Small intestine (tissue), 7 donors: ENCODE measurements at regions not wholly inside any gene's neighbourhood (a gene's known extent, or its start where the extent isn't known, plus 50 kb on each side); places are given as distances from the start of the nearest gene placed in this dataset.

Experiments
- DNase-seq, 2 donors: peaks; one replicate each; pipeline versions ENCODE4 v3.0.0 to v3.0.0-alpha.2; 2013
- FAIRE-seq: peaks from 2 replicates; lab custom pipeline; 2012; peaks lifted over from hg19 to GRCh38; lab: Jason Lieb, UNC
- H3K27ac ChIP-seq, 3 donors: one replicate each; pipeline ENCODE4 v1.5.1; 2013; ENCODE audit warnings: low read length in 2 of 3, mild to moderate bottlenecking in 2 of 3, control low read depth in 1 of 3, inconsistent platforms in 1 of 3, low read depth in 1 of 3, moderate library complexity in 1 of 3
- H3K27me3 ChIP-seq, 3 donors: one replicate each; pipeline ENCODE4 v1.6.1; 2013; ENCODE audit warnings: low read length in 3 of 3, inconsistent platforms in 1 of 3; ENCODE audit not compliant: control insufficient read depth in 3 of 3, insufficient read depth in 3 of 3
- H3K36me3 ChIP-seq, 3 donors: one replicate each; pipeline ENCODE4 v1.6.1; 2013; ENCODE audit warnings: low read length in 3 of 3, inconsistent platforms in 1 of 3, low read depth in 1 of 3, mild to moderate bottlenecking in 1 of 3, moderate library complexity in 1 of 3; ENCODE audit not compliant: control insufficient read depth in 3 of 3, insufficient read depth in 2 of 3
- H3K4me1 ChIP-seq, 3 donors: one replicate each; pipeline ENCODE4 v1.6.1; 2013; ENCODE audit warnings: low read length in 2 of 3, inconsistent platforms in 1 of 3, low read depth in 1 of 3, mild to moderate bottlenecking in 1 of 3, moderate library complexity in 1 of 3; ENCODE audit not compliant: control insufficient read depth in 3 of 3, insufficient read depth in 2 of 3
- H3K4me3 ChIP-seq, 3 donors: one replicate each; pipeline ENCODE4 v1.5.1; 2013; ENCODE audit warnings: low read length in 3 of 3, control low read depth in 1 of 3, inconsistent platforms in 1 of 3, low read depth in 1 of 3, mild to moderate bottlenecking in 1 of 3, moderate library complexity in 1 of 3
- H3K9me3 ChIP-seq, 2 donors: one replicate each; pipeline ENCODE4 v1.6.1; 2013; ENCODE audit warnings: low read depth in 1 of 2, low read length in 1 of 2; ENCODE audit not compliant: control insufficient read depth in 2 of 2, insufficient read depth in 1 of 2
- WGBS, 3 donors: extraction: QIAGEN DNeasy Blood & Tissue Kit; methylation state at CpG; one replicate each; pipeline ENCODE4 v1.1.7; 2013; 5-methylcytosine and 5-hydroxymethylcytosine counted together
- donor health status: healthy with polysubstance abuse.
- donor health status: control.
- donor health status: control.
- donor health status: Bipolar disorder and iron deficiency.
- donor health status: healthy.

- H3K4me3 ChIP-seq = no peak overlapping the region
- DNase-seq (no peak), FAIRE-seq (no peak)
- H3K27me3 ChIP-seq = no peaks in the 10 kb centered on the region
- no peak overlapping the region for H3K27ac ChIP-seq
- 88 to 91% (median 88%) methylated on average over 7 of the region's 7 CpGs for WGBS, 3 donors
- H3K4me1 ChIP-seq = no peaks in the 10 kb centered on the region
- H3K36me3 ChIP-seq = no peaks in the 10 kb centered on the region
- H3K9me3 ChIP-seq = no peaks in the 10 kb centered on the region
These were observed 689.1 kb upstream of the POU3F3 start for GRCh38 chr2:104164721-104165252.

GRCh38 chr2:104177179-104177578 is 676.7 kb upstream of the POU3F3 start:
- no peak overlapping the region for H3K27ac ChIP-seq
- H3K36me3 ChIP-seq = no peaks in the 10 kb centered on the region
- H3K4me1 ChIP-seq = no peaks in the 10 kb centered on the region
- H3K4me3 ChIP-seq = no peak overlapping the region
- H3K27me3 ChIP-seq = no peaks in the 10 kb centered on the region
- DNase-seq (no peak), FAIRE-seq (no peak)
- 23 to 61% (median 38%) methylated on average over 1 of the region's 1 CpG for WGBS, 3 donors
- H3K9me3 ChIP-seq = peaks cover 0 to 13% of the 10 kb centered on the region in 2 donors

- Histone ChIP-seq H3K4me3 (no peak overlapping the region), H3K27ac (no peak overlapping the region), H3K9me3 (peaks cover 0 to 13% of the 10 kb centered on the region in 2 donors), H3K4me1 (no peaks in the 10 kb centered on the region), H3K27me3 (no peaks in the 10 kb centered on the region), H3K36me3 (no peaks in the 10 kb centered on the region)
- 94% methylated on average over 1 of the region's 1 CpG for WGBS, 3 donors
- DNase-seq (no peak), FAIRE-seq (no peak)
These were observed 674.3 kb upstream of the POU3F3 start for GRCh38 chr2:104179644-104180043.

DNA sequence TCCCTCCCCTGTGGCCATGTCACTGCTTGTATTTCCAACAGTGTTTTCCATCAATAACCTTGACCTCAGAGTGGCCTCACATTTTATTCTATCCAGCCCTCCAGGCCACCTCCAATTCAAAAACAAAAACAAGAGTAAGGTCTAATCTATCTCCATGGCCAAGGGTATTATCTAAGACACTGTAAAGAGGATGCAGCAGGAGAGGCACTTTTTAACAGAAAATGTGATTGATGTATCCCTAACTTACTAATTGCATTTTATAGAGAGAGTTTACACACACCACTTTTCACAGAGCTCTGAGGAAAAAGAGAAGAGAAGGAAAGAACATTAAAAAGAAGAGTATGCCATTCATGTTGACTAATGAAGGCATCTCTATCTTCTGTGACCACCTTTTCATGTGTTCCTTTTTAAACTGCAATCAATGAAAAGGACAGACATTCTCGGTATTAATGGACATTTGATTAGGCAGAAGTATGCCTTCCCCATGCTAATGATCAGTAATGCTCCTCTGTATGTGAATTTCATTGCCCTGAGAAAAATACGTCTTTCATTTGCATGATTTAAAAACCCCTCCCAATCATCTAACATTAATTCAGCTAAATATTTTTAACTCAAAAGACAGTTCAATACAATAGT is 653.3 kb upstream of the POU3F3 start:
- Histone ChIP-seq H3K9me3 (no peaks in the 10 kb centered on the region), H3K4me3 (no peak overlapping the region), H3K4me1 (no peaks in the 10 kb centered on the region), H3K27ac (no peak overlapping the region), H3K27me3 (no peaks in the 10 kb centered on the region), H3K36me3 (no peaks in the 10 kb centered on the region)
- DNase-seq (no peak), FAIRE-seq (no peak)
- WGBS, 3 donors = 76 to 88% (median 86%) methylated on average over 2 of the region's 2 CpGs

DNA sequence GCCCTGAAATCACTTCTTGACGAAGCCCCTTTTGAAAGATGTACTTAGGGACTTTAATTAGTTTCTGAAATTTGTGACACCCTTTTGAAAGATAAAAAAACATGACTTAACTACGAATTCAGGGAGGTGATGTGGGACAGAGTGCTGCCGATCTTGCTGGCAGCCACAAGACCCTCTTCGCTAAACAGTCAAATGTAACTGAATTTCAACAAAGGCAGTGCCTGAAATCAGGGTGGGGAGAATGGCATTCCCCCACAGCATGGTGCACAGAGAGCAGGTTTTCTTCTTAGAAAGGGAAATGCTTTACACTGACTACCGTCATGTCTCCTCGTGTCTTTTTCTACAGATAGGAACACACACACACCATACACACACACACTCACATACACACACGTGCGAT is 640.2 kb upstream of the POU3F3 start:
- H3K4me1 ChIP-seq = no peaks in the 10 kb centered on the region
- DNase-seq (no peak), FAIRE-seq (no peak)
- H3K27me3 ChIP-seq = no peaks in the 10 kb centered on the region
- no peaks in the 10 kb centered on the region for H3K36me3 ChIP-seq
- no peak overlapping the region for H3K27ac ChIP-seq
- H3K9me3 ChIP-seq = no peaks in the 10 kb centered on the region
- WGBS, 3 donors = 79 to 83% (median 81%) methylated on average over 8 of the region's 8 CpGs
- H3K4me3 ChIP-seq = no peak overlapping the region

DNA sequence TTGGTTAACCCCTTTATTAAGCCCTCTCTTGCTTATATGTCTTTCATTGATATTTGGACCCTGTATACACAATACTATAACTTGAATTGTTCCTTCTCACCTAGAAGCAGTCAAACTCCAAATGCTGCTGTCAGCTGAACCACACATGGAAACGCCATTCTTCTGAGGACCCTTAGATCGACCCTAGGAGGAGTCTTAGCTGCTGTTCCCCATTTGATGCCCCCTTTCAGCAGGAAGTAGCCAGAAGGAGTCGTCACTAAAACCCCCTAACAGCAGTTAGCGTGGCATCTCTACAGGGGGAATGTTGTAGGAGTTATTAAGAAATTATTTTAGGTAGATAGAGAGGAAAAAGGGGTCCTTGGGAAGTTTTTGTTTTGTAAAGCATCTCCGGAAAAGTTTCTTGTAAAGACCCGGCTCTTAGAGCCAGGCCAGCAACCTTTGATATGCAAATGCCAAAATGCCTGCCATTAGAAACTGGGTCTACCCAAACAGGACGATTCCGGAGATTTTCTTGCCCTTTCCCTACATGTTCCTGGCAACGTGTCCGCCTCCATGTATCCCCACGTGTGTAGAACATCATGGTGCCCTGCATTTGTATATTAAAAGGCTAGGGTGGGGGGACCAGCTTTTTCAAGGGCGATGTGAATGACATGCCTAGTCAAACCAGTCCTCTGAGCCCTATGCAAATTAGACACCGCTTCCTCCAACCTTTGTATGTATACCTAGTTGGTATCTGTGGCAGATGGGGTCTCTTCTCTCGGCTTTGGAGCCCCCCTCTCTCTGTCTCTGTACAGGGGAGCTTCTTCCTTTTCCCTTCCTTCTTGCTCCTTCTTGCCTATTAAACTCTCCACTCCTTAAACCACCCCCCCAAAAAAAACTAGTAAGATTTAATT is 638.4 kb upstream of the POU3F3 start:
- no peaks in the 10 kb centered on the region for H3K9me3 ChIP-seq
- FAIRE-seq (no peak), DNase-seq (no peak)
- H3K4me3 ChIP-seq = no peak overlapping the region
- no peak overlapping the region for H3K27ac ChIP-seq
- WGBS, 3 donors = 40 to 53% (median 44%) methylated on average over 14 of the region's 14 CpGs
- no peaks in the 10 kb centered on the region for H3K27me3 ChIP-seq
- no peaks in the 10 kb centered on the region for H3K4me1 ChIP-seq
- no peaks in the 10 kb centered on the region for H3K36me3 ChIP-seq

GRCh38 chr2:104233591-104233990 is 620.3 kb upstream of the POU3F3 start:
- no peak for FAIRE-seq
- Histone ChIP-seq H3K4me3 (no peak overlapping the region), H3K4me1 (no peaks in the 10 kb centered on the region), H3K9me3 (no peaks in the 10 kb centered on the region), H3K27ac (no peak overlapping the region), H3K36me3 (no peaks in the 10 kb centered on the region), H3K27me3 (no peaks in the 10 kb centered on the region)
- WGBS, 3 donors = 90 to 96% (median 96%) methylated on average over 1 of the region's 1 CpG
- DNase-seq = no peak

DNA sequence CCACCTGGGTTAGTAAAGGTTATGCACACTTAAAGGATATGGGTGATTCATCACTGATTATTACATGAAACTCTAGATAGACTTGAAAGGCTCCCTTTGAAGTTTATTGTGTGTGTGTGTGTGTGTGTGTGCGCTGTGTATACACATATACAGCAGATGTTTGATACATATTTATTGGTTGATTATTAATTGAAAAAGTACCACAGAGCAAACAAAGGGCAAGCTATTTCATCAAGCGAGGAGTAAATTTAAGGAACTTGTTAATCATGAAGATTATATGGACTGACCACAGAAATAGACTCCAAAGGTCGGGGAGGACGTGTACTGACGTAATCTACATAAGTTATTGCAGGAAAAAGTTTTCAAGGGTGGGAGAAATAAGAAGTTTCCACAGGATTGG is 617.4 kb upstream of the POU3F3 start:
- Histone ChIP-seq H3K9me3 (peaks cover 0 to 4% of the 10 kb centered on the region in 2 donors), H3K27ac (no peak overlapping the region), H3K27me3 (no peaks in the 10 kb centered on the region), H3K36me3 (no peaks in the 10 kb centered on the region), H3K4me1 (no peaks in the 10 kb centered on the region), H3K4me3 (no peak overlapping the region)
- 16 to 55% (median 21%) methylated on average over 5 of the region's 5 CpGs for WGBS, 3 donors
- FAIRE-seq (peak; percentile 67), DNase-seq (peak in 1 of 2 donors; percentile 88)
